Amniotic epithelial cell (primary cell): ENCODE measurements at regions not wholly inside any gene's neighbourhood (a gene's known extent, or its start where the extent isn't known, plus 50 kb on each side); places are given as distances from the start of the nearest gene placed in this dataset.
"Not testable (repeated sequence)": the region's sequence is repeated elsewhere in the genome, so short reads cannot be mapped to it uniquely, and the experiment has no call there.

Experiments used
- DNase-seq: peaks from one replicate; pipeline ENCODE4 v3.0.0-alpha.2; 2010; ENCODE audit warnings: low read depth

- not testable (repeated sequence) for DNase-seq
Measured at GRCh38 chr13:111672198-111672597, 351.8 kb downstream of the TEX29 start.

- DNase-seq = not testable (repeated sequence)
Measured at GRCh38 chr13:111678120-111678882, 357.9 kb downstream of the TEX29 start.

GRCh38 chr13:111679645-111680044, 359.2 kb downstream of the TEX29 start:
- DNase-seq = not testable (repeated sequence)

GRCh38 chr13:111680100-111680499, 359.7 kb downstream of the TEX29 start:
- DNase-seq = not testable (repeated sequence)

- not testable (repeated sequence) for DNase-seq
Measured at GRCh38 chr13:111692028-111692427, 371.6 kb downstream of the TEX29 start.

GRCh38 chr13:111696121-111696520, 370.8 kb upstream of the SOX1 start:
- DNase-seq = not testable (repeated sequence)

- DNase-seq = not testable (repeated sequence)
Measured at GRCh38 chr13:111702059-111702458, 364.9 kb upstream of the SOX1 start.
